ENCODE measurements at regions not wholly inside any gene's neighbourhood (a gene's known extent, or its start where the extent isn't known, plus 50 kb on each side); places are given as distances from the start of the nearest gene placed in this dataset.

DNA sequence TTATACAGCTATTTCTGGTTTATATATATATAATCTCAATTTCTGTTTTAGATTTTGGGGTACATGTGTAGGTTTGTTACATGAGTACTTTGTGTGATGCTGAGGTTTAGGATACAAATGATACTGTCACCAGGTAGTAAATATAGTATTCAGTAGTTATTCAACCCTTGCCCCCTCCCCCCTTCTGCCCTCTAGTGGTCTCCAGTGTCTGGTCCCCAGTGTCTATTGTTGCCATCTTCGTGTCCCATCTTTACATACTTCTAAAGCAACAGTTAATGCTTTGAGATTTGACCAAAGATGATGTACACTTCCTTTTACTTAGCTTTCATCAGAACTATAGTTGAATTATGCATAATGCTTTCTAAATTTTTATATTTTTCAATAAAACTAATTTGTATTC is 1623.4 kb upstream of the PRR20A start:
- no peak overlapping the region for H2AFZ ChIP-seq (ENCODE audit: low read depth, low read length)
- no peak for TF ChIP-seq TAF1 (IDR thresholded peaks at IDR 0.05; ENCODE audit: low read depth)
- no peak for TF ChIP-seq RAD21 (conservative IDR thresholded peaks at IDR 0.05)
- no peak for TF ChIP-seq EP300 (conservative IDR thresholded peaks at IDR 0.05; ENCODE audit: poor library complexity, severe bottlenecking)
- TF ChIP-seq REST (IDR thresholded peaks at IDR 0.05; ENCODE audit: borderline replicate concordance) = no peak
- TF ChIP-seq, protein P1, sequence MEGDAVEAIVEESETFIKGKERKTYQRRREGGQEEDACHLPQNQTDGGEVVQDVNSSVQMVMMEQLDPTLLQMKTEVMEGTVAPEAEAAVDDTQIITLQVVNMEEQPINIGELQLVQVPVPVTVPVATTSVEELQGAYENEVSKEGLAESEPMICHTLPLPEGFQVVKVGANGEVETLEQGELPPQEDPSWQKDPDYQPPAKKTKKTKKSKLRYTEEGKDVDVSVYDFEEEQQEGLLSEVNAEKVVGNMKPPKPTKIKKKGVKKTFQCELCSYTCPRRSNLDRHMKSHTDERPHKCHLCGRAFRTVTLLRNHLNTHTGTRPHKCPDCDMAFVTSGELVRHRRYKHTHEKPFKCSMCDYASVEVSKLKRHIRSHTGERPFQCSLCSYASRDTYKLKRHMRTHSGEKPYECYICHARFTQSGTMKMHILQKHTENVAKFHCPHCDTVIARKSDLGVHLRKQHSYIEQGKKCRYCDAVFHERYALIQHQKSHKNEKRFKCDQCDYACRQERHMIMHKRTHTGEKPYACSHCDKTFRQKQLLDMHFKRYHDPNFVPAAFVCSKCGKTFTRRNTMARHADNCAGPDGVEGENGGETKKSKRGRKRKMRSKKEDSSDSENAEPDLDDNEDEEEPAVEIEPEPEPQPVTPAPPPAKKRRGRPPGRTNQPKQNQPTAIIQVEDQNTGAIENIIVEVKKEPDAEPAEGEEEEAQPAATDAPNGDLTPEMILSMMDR (IDR thresholded peaks at IDR 0.05; ENCODE audit: poor library complexity, severe bottlenecking) = no peak
- no peak for TF ChIP-seq EZH2 (IDR thresholded peaks at IDR 0.05; ENCODE audit: borderline replicate concordance, insufficient read depth, low read length, poor library complexity, severe bottlenecking)
- no peak for TF ChIP-seq SMC3 (conservative IDR thresholded peaks at IDR 0.05; ENCODE audit: poor library complexity)
- no peak for TF ChIP-seq MXI1 (conservative IDR thresholded peaks at IDR 0.05; ENCODE audit: poor library complexity, severe bottlenecking)
- TF ChIP-seq POLR2AphosphoS5 (IDR thresholded peaks at IDR 0.05) = no peak
- H3K4me2 ChIP-seq (ENCODE audit: low read length) = no peak overlapping the region
- H3F3A ChIP-seq (ENCODE audit: insufficient read depth, low read length, poor library complexity, severe bottlenecking) = no peaks in the 10 kb centered on the region
- no peak overlapping the region for H3K4me3 ChIP-seq (ENCODE audit: low read length)
- H3K36me3 ChIP-seq (ENCODE audit: insufficient read depth, low read length) = no peaks in the 10 kb centered on the region
- H4K20me1 ChIP-seq (ENCODE audit: insufficient read depth) = no peaks in the 10 kb centered on the region
- H3K9me2 ChIP-seq (ENCODE audit: insufficient read depth, low read length) = no peaks in the 10 kb centered on the region
- no peak overlapping the region for H3K9ac ChIP-seq (ENCODE audit: low read length)
- no peaks in the 10 kb centered on the region for H3K9me3 ChIP-seq (ENCODE audit: low read length)
- no peaks in the 10 kb centered on the region for H3K79me2 ChIP-seq (replicated peaks; ENCODE audit: insufficient read depth, low read length)
- no peak overlapping the region for H3K27ac ChIP-seq (ENCODE audit: low read length)
- H3K27me3 ChIP-seq (ENCODE audit: insufficient read depth, low read depth, low read length) = no peaks in the 10 kb centered on the region

GRCh38 chr13:55528434-55528833 is 1612.3 kb upstream of the PRR20A start:
- Histone ChIP-seq H3F3A (ENCODE audit: insufficient read depth, low read length, poor library complexity, severe bottlenecking) (no peaks in the 10 kb centered on the region), H4K20me1 (ENCODE audit: insufficient read depth) (no peaks in the 10 kb centered on the region), H3K36me3 (ENCODE audit: insufficient read depth, low read length) (no peaks in the 10 kb centered on the region), H3K27me3 (ENCODE audit: insufficient read depth, low read depth, low read length) (no peaks in the 10 kb centered on the region), H3K9ac (ENCODE audit: low read length) (no peak overlapping the region), H3K9me3 (ENCODE audit: low read length) (no peaks in the 10 kb centered on the region), H3K9me2 (ENCODE audit: insufficient read depth, low read length) (no peaks in the 10 kb centered on the region), H2AFZ (ENCODE audit: low read depth, low read length) (no peak overlapping the region), H3K79me2 (replicated peaks; ENCODE audit: insufficient read depth, low read length) (no peaks in the 10 kb centered on the region), H3K27ac (ENCODE audit: low read length) (no peak overlapping the region), H3K4me3 (ENCODE audit: low read length) (no peak overlapping the region), H3K4me2 (ENCODE audit: low read length) (no peak overlapping the region)
- TF ChIP-seq EZH2 (IDR thresholded peaks at IDR 0.05; ENCODE audit: borderline replicate concordance, insufficient read depth, low read length, poor library complexity, severe bottlenecking) = no peak
- no peak for TF ChIP-seq MXI1 (conservative IDR thresholded peaks at IDR 0.05; ENCODE audit: poor library complexity, severe bottlenecking)
- no peak for TF ChIP-seq TAF1 (IDR thresholded peaks at IDR 0.05; ENCODE audit: low read depth)
- no peak for TF ChIP-seq RAD21 (conservative IDR thresholded peaks at IDR 0.05)
- TF ChIP-seq REST (IDR thresholded peaks at IDR 0.05; ENCODE audit: borderline replicate concordance) = no peak
- TF ChIP-seq POLR2AphosphoS5 (IDR thresholded peaks at IDR 0.05) = no peak
- TF ChIP-seq, protein P1 (IDR thresholded peaks at IDR 0.05; ENCODE audit: poor library complexity, severe bottlenecking) = no peak
- TF ChIP-seq SMC3 (conservative IDR thresholded peaks at IDR 0.05; ENCODE audit: poor library complexity) = no peak
- no peak for TF ChIP-seq EP300 (conservative IDR thresholded peaks at IDR 0.05; ENCODE audit: poor library complexity, severe bottlenecking)
